HG03159 (cell line): ENCODE measurements at regions not wholly inside any gene's neighbourhood (a gene's known extent, or its start where the extent isn't known, plus 50 kb on each side); places are given as distances from the start of the nearest gene placed in this dataset.
A peak's percentile ranks its signal among the peaks of the same experiment; 100 is the strongest.
"Not testable (repeated sequence)": the region's sequence is repeated elsewhere in the genome, so short reads cannot be mapped to it uniquely, and the experiment has no call there.

Experiments used
- ATAC-seq: cut with Tn5 transposase; IDR thresholded peaks from one replicate; pipeline ENCODE4 v1.9.1; 2021; ENCODE audit warnings: mild to moderate bottlenecking, moderate library complexity; ENCODE audit not compliant: unreplicated experiment

DNA sequence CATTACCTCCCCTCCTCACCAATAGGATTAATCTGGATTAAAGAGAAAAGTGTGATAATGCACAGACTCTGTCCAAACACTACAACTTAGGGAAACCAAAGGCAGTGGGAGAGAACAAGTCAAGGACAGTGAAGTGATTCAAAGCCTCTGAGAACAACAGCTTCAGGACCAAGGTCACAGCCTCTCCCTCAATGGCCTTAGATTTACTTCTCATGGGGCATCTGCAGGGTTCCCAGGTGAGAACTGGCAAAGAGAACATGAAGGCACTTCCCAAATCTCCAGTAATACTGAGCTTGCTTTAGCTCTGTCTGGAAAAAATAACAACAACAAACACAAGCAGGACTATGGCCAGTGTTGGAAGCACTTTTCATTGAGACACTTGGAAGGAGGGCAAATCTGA, 99.8 kb upstream of the GOLGA6L22 start:
- not testable (repeated sequence) for ATAC-seq

GRCh38 chr15:22359587-22359986, 99.1 kb upstream of the GOLGA6L22 start:
- peak; percentile 93 for ATAC-seq

- ATAC-seq = not testable (repeated sequence)
These were observed 98.0 kb upstream of the GOLGA6L22 start for GRCh38 chr15:22360696-22361095.

DNA sequence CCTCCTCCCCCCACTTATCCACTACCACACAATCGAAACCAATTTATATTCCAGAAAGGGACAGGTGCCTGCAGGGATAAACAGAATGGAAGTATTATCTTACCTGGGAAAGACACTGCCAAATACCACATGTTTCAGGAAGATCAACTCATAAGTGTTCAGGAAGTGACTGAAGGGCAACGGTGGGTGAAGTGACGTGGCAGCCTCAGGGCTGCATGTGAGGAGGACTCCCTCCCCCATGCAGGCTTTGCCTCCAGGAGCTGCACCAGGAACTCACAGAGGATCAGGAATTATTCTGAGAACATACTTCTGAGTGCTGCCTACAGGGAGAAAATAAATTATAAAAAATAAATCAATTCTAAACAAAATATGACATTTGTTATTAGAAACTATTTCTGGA, 96.2 kb upstream of the GOLGA6L22 start:
- ATAC-seq = not testable (repeated sequence)

DNA sequence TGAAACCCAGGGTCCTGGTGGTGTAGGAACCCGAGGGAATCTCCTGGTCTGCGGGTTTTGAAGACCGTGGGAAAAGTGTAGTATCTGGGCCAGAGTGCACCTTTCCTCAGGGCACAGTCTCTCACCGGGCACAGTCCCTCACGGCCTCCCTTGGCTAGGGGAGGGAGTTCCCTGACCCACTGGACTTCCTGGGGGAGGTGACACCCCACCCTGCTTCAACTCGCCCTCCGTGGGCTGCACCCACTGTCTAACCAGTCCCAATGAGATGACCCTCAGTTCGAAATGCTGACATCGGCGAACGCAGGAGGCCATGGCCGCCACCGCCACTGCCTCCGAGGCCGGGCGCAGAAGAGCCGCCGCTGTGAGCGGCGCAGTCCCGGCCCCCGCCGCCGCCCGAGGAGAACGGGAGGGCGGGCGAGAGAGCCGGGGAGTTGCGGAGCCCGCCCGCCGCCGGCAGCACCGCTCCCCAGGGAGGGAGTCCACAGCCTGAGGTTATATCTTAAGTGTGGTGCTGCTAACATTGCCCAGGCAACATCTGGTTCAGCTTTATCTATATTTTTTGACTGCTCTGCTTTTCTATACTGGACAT, 87.4 kb upstream of the GOLGA6L22 start:
- not testable (repeated sequence) for ATAC-seq

DNA sequence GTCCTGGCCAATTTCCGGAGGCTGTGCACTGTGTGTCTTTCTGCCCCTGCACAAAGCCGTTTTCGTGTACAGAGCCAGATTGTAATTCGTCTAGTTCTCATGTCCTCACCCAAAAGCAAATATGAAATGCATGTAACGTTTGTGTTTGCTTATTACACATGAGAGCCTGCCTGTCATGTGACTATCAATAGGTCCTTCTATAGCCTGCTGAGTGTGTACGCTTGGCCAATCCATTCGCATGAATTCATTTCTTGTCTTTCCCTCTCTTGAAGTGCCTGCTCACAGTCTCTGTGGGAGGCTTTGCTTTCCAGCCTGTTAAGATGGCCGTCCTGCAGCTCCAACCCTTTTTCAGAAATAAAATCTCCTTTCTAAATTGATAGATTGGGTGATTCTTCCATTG, 84.2 kb upstream of the GOLGA6L22 start:
- ATAC-seq = not testable (repeated sequence)

GRCh38 chr15:22375829-22376228, 82.9 kb upstream of the GOLGA6L22 start:
- ATAC-seq = not testable (repeated sequence)

- ATAC-seq = not testable (repeated sequence)
These were observed 80.8 kb upstream of the GOLGA6L22 start for GRCh38 chr15:22377859-22378258.

- ATAC-seq = not testable (repeated sequence)
These were observed 71.0 kb upstream of the GOLGA6L22 start for GRCh38 chr15:22387691-22388090.

DNA sequence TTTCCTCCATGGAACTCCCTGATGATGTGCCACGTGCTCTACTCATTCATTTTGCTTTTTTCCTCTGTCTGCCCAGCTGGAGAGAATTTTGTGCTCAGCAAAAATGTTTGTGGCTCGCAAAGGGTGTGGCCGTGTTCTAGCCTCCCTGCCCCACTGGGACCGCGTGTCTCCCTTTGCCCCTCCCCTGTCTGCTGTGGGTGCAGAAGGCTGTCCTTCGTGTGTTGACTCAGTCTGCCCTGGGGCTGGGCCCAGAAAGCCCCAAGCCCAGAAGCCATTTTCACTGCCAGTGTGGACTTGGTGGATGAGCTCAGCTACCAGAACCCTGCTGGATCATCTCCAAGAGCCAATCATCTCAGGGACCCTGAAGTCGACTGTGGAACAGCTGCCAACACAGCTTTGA, 70.3 kb upstream of the GOLGA6L22 start:
- not testable (repeated sequence) for ATAC-seq

DNA sequence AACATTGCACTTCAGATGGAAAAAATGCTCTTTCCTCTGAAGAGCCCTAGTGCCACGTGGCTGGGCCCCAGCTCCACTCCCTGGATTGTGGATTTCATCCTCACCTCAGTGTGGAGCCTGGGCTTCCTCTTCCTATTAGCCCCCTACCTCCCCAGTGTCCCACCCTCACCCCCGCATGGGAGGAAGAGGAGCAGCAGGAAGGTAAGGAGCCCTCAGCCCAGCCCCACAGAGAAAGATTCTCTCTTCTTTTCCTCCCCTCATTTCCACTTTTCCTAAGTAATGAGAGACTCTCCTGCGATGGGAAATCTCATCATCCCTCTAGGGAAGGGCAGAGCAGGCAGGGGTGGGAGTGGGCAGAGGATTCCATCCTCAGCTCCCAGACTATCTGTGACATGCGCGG, 57.5 kb upstream of the GOLGA6L22 start:
- not testable (repeated sequence) for ATAC-seq

DNA sequence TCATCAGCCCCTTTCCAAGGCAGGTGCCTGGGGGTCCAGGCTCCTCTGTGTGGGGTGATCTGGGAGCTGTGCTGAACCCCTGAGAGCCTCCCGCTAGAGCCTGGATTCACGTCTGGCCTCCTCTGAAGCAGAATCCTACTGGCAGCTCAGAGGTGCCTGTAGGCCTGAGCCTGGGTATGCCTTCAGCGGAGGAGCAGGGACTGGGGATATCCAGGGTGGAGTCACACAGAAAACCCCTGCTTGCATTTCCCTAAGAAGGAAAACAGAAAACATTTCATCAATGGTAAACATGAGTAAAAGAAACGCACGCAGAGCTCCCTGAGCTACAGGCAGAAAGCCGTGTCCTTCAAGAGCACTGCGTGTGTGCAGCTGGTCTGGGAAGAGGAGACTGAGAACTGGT, 57.0 kb upstream of the GOLGA6L22 start:
- not testable (repeated sequence) for ATAC-seq

DNA sequence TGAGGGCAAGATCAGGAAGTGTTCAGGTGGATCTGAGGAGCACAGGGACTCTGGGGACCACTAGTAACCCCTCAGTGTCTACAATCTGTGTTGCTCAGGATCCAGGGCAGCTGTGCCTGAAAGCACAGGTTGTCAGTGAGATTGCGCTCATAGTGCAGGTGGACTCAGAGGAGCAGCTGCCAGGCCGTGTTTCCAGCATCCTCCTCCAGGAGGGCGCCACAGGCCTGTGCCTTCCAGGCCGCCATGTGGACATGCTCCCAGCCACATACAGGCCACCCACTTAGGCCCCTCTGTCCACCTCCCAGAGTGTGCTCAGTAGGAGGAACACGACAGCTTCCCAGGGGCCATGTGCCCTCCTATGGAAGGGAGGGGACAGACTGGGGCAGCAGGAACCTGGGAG, 52.9 kb upstream of the GOLGA6L22 start:
- ATAC-seq = not testable (repeated sequence)
